ENCODE measurements at regions not wholly inside any gene's neighbourhood (a gene's known extent, or its start where the extent isn't known, plus 50 kb on each side); places are given as distances from the start of the nearest gene placed in this dataset.

DNA sequence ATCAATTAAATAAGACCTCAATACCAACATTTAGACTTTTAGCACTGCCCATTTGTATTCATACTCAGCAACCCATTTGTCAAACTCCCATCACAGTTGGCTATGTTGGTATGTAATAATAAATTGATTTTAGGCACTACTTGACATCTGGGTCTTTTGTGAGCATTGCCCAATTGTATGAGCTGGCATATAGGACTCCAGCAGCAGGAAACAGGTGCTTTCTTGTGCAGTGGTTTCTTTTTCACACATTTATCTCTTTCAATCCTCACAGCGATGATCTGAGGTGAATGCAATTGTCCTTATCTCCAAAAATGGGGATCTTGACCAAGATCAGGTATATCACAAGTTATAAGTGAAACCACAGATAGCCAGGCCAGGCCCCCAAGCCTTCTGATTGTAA, 96.9 kb upstream of the OXGR1 start:
- DNase-seq (ENCODE audit: low read depth, low spot score) (no peak), FAIRE-seq (no peak)
- peaks cover 3% of the 10 kb centered on the region for H3K27me3 ChIP-seq (ENCODE audit: control insufficient read depth, extremely low read depth, insufficient read depth, low read length)
- no peak overlapping the region for H3K4me3 ChIP-seq (ENCODE audit: control insufficient read depth in 2 of 3, extremely low read depth in 1 of 3, insufficient read depth in 2 of 3, low read depth in 1 of 3, low read length in 3 of 3)
- TF ChIP-seq, protein P1, sequence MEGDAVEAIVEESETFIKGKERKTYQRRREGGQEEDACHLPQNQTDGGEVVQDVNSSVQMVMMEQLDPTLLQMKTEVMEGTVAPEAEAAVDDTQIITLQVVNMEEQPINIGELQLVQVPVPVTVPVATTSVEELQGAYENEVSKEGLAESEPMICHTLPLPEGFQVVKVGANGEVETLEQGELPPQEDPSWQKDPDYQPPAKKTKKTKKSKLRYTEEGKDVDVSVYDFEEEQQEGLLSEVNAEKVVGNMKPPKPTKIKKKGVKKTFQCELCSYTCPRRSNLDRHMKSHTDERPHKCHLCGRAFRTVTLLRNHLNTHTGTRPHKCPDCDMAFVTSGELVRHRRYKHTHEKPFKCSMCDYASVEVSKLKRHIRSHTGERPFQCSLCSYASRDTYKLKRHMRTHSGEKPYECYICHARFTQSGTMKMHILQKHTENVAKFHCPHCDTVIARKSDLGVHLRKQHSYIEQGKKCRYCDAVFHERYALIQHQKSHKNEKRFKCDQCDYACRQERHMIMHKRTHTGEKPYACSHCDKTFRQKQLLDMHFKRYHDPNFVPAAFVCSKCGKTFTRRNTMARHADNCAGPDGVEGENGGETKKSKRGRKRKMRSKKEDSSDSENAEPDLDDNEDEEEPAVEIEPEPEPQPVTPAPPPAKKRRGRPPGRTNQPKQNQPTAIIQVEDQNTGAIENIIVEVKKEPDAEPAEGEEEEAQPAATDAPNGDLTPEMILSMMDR (optimal IDR thresholded peaks at IDR 0.05 in 1 of 3, IDR thresholded peaks at IDR 0.05 in 1 of 3, conservative IDR thresholded peaks at IDR 0.05 in 1 of 3; ENCODE audit: extremely low read depth in 1 of 3, insufficient read depth in 2 of 3, low read length in 3 of 3): no peak
- TF ChIP-seq EZH2 (IDR thresholded peaks at IDR 0.05; ENCODE audit: low read length): no peak
- dilution Hi-C loops (cut with MboI; ENCODE audit: extremely low pct_ligation_motif_present, low sequenced_read_pairs): no loop called here
- H2AFZ ChIP-seq (ENCODE audit: control insufficient read depth, low read length): no peak overlapping the region
- no peaks in the 10 kb centered on the region for H3K4me1 ChIP-seq (ENCODE audit: control insufficient read depth, extremely low read depth, insufficient read depth, low read length)
- H3K79me2 ChIP-seq (ENCODE audit: control insufficient read depth, insufficient read depth, low read length): no peaks in the 10 kb centered on the region
- no peaks in the 10 kb centered on the region for H3K9me1 ChIP-seq (ENCODE audit: control insufficient read depth, extremely low read depth, insufficient read depth, low read length)
- H3K9me3 ChIP-seq (ENCODE audit: control insufficient read depth, low read depth, low read length): no peaks in the 10 kb centered on the region
- H3K36me3 ChIP-seq (ENCODE audit: control insufficient read depth in 2 of 2, extremely low read depth in 1 of 2, insufficient read depth in 2 of 2, low read length in 2 of 2): no peaks in the 10 kb centered on the region
- H3K27ac ChIP-seq (ENCODE audit: control insufficient read depth, insufficient read depth, low read length): no peak overlapping the region
- no peak overlapping the region for H3K4me2 ChIP-seq (ENCODE audit: control insufficient read depth, extremely low read depth, insufficient read depth, low read depth, low read length)
- no peaks in the 10 kb centered on the region for H4K20me1 ChIP-seq (ENCODE audit: control insufficient read depth, extremely low read depth, insufficient read depth, low read length)
- no peak overlapping the region for H3K9ac ChIP-seq (ENCODE audit: control insufficient read depth, extremely low read depth, insufficient read depth, low read length)

DNA sequence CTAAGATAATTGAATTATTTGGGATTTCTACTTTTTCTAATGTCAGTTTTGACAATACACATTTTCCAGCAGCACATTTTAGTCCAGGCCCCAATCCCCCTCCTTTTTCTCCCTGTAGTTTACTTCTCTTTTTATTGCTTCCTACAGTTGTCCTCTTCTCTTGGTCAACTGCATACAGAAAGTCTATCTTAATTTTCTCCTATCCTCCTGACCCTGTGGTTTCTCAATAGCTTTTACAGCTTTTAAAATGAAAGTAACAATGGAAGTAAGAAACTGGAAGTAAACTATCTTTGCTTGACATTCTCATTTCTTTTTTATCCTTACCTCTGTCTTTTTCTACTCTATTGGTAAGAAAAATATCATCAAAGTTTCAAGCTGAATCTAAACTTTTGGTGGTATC, 106.5 kb upstream of the OXGR1 start:
- Histone ChIP-seq H3K4me3 (ENCODE audit: control insufficient read depth in 2 of 3, extremely low read depth in 1 of 3, insufficient read depth in 2 of 3, low read depth in 1 of 3, low read length in 3 of 3) (no peak overlapping the region), H3K9me3 (ENCODE audit: control insufficient read depth, low read depth, low read length) (no peaks in the 10 kb centered on the region), H3K36me3 (ENCODE audit: control insufficient read depth in 2 of 2, extremely low read depth in 1 of 2, insufficient read depth in 2 of 2, low read length in 2 of 2) (no peaks in the 10 kb centered on the region), H3K27me3 (ENCODE audit: control insufficient read depth, extremely low read depth, insufficient read depth, low read length) (no peaks in the 10 kb centered on the region), H3K9ac (ENCODE audit: control insufficient read depth, extremely low read depth, insufficient read depth, low read length) (no peak overlapping the region), H3K79me2 (ENCODE audit: control insufficient read depth, insufficient read depth, low read length) (no peaks in the 10 kb centered on the region), H4K20me1 (ENCODE audit: control insufficient read depth, extremely low read depth, insufficient read depth, low read length) (no peaks in the 10 kb centered on the region), H3K9me1 (ENCODE audit: control insufficient read depth, extremely low read depth, insufficient read depth, low read length) (no peaks in the 10 kb centered on the region), H2AFZ (ENCODE audit: control insufficient read depth, low read length) (no peak overlapping the region), H3K4me2 (ENCODE audit: control insufficient read depth, extremely low read depth, insufficient read depth, low read depth, low read length) (no peak overlapping the region), H3K4me1 (ENCODE audit: control insufficient read depth, extremely low read depth, insufficient read depth, low read length) (no peaks in the 10 kb centered on the region), H3K27ac (ENCODE audit: control insufficient read depth, insufficient read depth, low read length) (no peak overlapping the region)
- no peak for TF ChIP-seq EZH2 (IDR thresholded peaks at IDR 0.05; ENCODE audit: low read length)
- TF ChIP-seq, protein P1 (optimal IDR thresholded peaks at IDR 0.05 in 1 of 3, IDR thresholded peaks at IDR 0.05 in 1 of 3, conservative IDR thresholded peaks at IDR 0.05 in 1 of 3; ENCODE audit: extremely low read depth in 1 of 3, insufficient read depth in 2 of 3, low read length in 3 of 3): no peak
- DNase-seq (ENCODE audit: low read depth, low spot score) (no peak), FAIRE-seq (no peak)
- dilution Hi-C loops (cut with MboI; ENCODE audit: extremely low pct_ligation_motif_present, low sequenced_read_pairs): no loop called here

Measured in keratinocyte (primary cell).